Neural cell (in vitro differentiated cells): ENCODE measurements at regions not wholly inside any gene's neighbourhood (a gene's known extent, or its start where the extent isn't known, plus 50 kb on each side); places are given as distances from the start of the nearest gene placed in this dataset.

Experiments used
- CTCF ChIP-seq: fragments of 450-650 bp; IDR thresholded peaks from 2 replicates; pipeline ENCODE4 v1.5.1; 2014; ENCODE audit warnings: antibody characterized with exemption, mild to moderate bottlenecking, moderate library complexity; ENCODE audit not compliant: poor library complexity, severe bottlenecking
- EP300 ChIP-seq: fragments of 450-650 bp; conservative IDR thresholded peaks from 2 replicates; pipeline ENCODE4 v1.6.1; 2014; ENCODE audit warnings: antibody characterized with exemption, mild to moderate bottlenecking, moderate library complexity; ENCODE audit not compliant: poor library complexity, severe bottlenecking
- EZH2 ChIP-seq: fragments of 200-600, 300-800 bp; shearing (Covaris generic), sonication (generic); IDR thresholded peaks from 2 replicates; pipeline ENCODE4 v1.6.1; 2014; ENCODE audit warnings: antibody characterized with exemption, low read length, borderline replicate concordance, mild to moderate bottlenecking; ENCODE audit not compliant: insufficient read depth, poor library complexity, severe bottlenecking
- MXI1 ChIP-seq: fragments of 450-650 bp; conservative IDR thresholded peaks from 2 replicates; pipeline ENCODE4 v1.6.1; 2014; ENCODE audit warnings: antibody characterized with exemption, mild to moderate bottlenecking; ENCODE audit not compliant: poor library complexity, severe bottlenecking
- POLR2AphosphoS5 ChIP-seq: IDR thresholded peaks from 2 replicates; pipeline ENCODE4 v1.6.1; 2012
- RAD21 ChIP-seq: fragments of 450-650 bp; conservative IDR thresholded peaks from 2 replicates; pipeline ENCODE4 v1.6.1; 2014; ENCODE audit warnings: antibody characterized with exemption, mild to moderate bottlenecking, moderate library complexity
- SMC3 ChIP-seq: fragments of 450-650 bp; conservative IDR thresholded peaks from 2 replicates; pipeline ENCODE4 v1.6.1; 2014; ENCODE audit warnings: antibody characterized with exemption, mild to moderate bottlenecking, moderate library complexity; ENCODE audit not compliant: poor library complexity
- TAF1 ChIP-seq: IDR thresholded peaks from 2 replicates; pipeline ENCODE4 v1.6.1; 2012; ENCODE audit warnings: low read depth

GRCh38 chr1:64366821-64367220, 103.1 kb upstream of the CACHD1 start:
- TF ChIP-seq CTCF (no peak), TAF1 (no peak), EP300 (no peak), SMC3 (no peak), RAD21 (no peak), EZH2 (no peak), POLR2AphosphoS5 (no peak), MXI1 (no peak)
